ENCODE measurements at regions not wholly inside any gene's neighbourhood (a gene's known extent, or its start where the extent isn't known, plus 50 kb on each side); places are given as distances from the start of the nearest gene placed in this dataset.

- TF ChIP-seq POLR2AphosphoS5 (IDR thresholded peaks at IDR 0.05; ENCODE audit: low read depth, low read length) = no peak
- TF ChIP-seq CTCF (IDR thresholded peaks at IDR 0.05 in 2 of 3, conservative IDR thresholded peaks at IDR 0.05 in 1 of 3; ENCODE audit: borderline replicate concordance in 1 of 3, insufficient read depth in 1 of 3, low read depth in 2 of 3, low read length in 2 of 3) = no peak
- TF ChIP-seq POLR2A (IDR thresholded peaks at IDR 0.05; ENCODE audit: borderline replicate concordance, extremely low read depth, insufficient read depth, insufficient read length) = no peak
- TF ChIP-seq EZH2phosphoT487 (IDR thresholded peaks at IDR 0.05; ENCODE audit: borderline replicate concordance) = no peak
- TF ChIP-seq ZBTB33 (IDR thresholded peaks at IDR 0.05; ENCODE audit: extremely low read depth, insufficient replicate concordance, low read length) = no peak
- no peak for TF ChIP-seq YY1 (IDR thresholded peaks at IDR 0.05; ENCODE audit: extremely low read depth, insufficient replicate concordance, low read depth, low read length)
Observed at GRCh38 chr3:54047568-54047967, 74.8 kb upstream of the CACNA2D3 start.
